GM23338 (cell line): ENCODE measurements at regions not wholly inside any gene's neighbourhood (a gene's known extent, or its start where the extent isn't known, plus 50 kb on each side); places are given as distances from the start of the nearest gene placed in this dataset.

Source experiments
- ATAC-seq: fragments of 200-7000 bp; cut with Tn5 transposase; 3 replicates; pipeline ENCODE4 v1.9.1; 2020
- DNase-seq: peaks from one replicate; pipeline ENCODE4 v3.0.0-alpha.2; 2015; ENCODE audit warnings: low spot score
- H2AFZ ChIP-seq: fragments of 200-600 bp; sonication (generic); 2 replicates; pipeline ENCODE4 v1.8.0; 2016; ENCODE audit warnings: antibody characterized with exemption, mild to moderate bottlenecking, moderate library complexity
- H3F3A ChIP-seq: fragments of 200-600 bp; sonication (generic); replicated peaks from 2 replicates; pipeline ENCODE4 v1.8.0; 2017; ENCODE audit warnings: antibody characterized with exemption, mixed run types, low read depth
- H3K27ac ChIP-seq: fragments of 200-600 bp; sonication (generic); 2 replicates; pipeline ENCODE4 v1.6.1; 2016; ENCODE audit warnings: low read depth
- H3K27me3 ChIP-seq: fragments of 200-600 bp; sonication (generic); 2 replicates; pipeline ENCODE4 v1.8.0; 2016; ENCODE audit warnings: mild to moderate bottlenecking, mixed run types, moderate library complexity; ENCODE audit not compliant: insufficient read depth
- H3K36me3 ChIP-seq: fragments of 200-600 bp; sonication (generic); 2 replicates; pipeline ENCODE4 v1.8.0; 2016; ENCODE audit warnings: mild to moderate bottlenecking; ENCODE audit not compliant: insufficient read depth
- H3K4me1 ChIP-seq: fragments of 200-600 bp; sonication (generic); 2 replicates; pipeline ENCODE4 v1.8.0; 2016; ENCODE audit warnings: mild to moderate bottlenecking, moderate library complexity; ENCODE audit not compliant: insufficient read depth
- H3K4me2 ChIP-seq: fragments of 200-600 bp; sonication (generic); 2 replicates; pipeline ENCODE4 v1.7.1; 2017; ENCODE audit warnings: mixed run types
- H3K4me3 ChIP-seq: fragments of 200-600 bp; sonication (generic); 2 replicates; pipeline ENCODE4 v1.6.1; 2016; ENCODE audit warnings: mixed run types
- H3K79me2 ChIP-seq: fragments of 200-600 bp; sonication (generic); replicated peaks from 2 replicates; pipeline ENCODE4 v1.8.0; 2017; ENCODE audit warnings: mild to moderate bottlenecking; ENCODE audit not compliant: insufficient read depth
- H3K9me2 ChIP-seq: fragments of 200-600 bp; sonication (generic); 2 replicates; pipeline ENCODE4 v1.8.0; 2017; ENCODE audit not compliant: insufficient read depth
- H4K20me1 ChIP-seq: fragments of 200-600 bp; sonication (generic); replicated peaks from 2 replicates; pipeline ENCODE4 v1.8.0; 2017; ENCODE audit warnings: mild to moderate bottlenecking; ENCODE audit not compliant: insufficient read depth
- H3K27ac Mint-ChIP-seq: 2 replicates; pipeline ENCODE4 v1.8.0; 2020; ENCODE audit warnings: inconsistent platforms, mild to moderate bottlenecking, moderate library complexity, mixed read lengths
- H3K27me3 Mint-ChIP-seq: 3 replicates; pipeline ENCODE4 v1.8.0; 2022; ENCODE audit warnings: low read depth, mild to moderate bottlenecking, moderate library complexity, mixed read lengths, inconsistent platforms; ENCODE audit not compliant: insufficient read depth, poor library complexity
- H3K36me3 Mint-ChIP-seq: 3 replicates; pipeline ENCODE4 v1.8.0; 2021; ENCODE audit warnings: low read depth, mild to moderate bottlenecking, inconsistent platforms, moderate library complexity, mixed read lengths
- H3K4me1 Mint-ChIP-seq: 3 replicates; pipeline ENCODE4 v1.8.0; 2020; ENCODE audit warnings: mild to moderate bottlenecking, inconsistent platforms, mixed read lengths
- H3K4me3 Mint-ChIP-seq: 3 replicates; pipeline ENCODE4 v1.8.0; 2021; ENCODE audit warnings: moderate library complexity, mild to moderate bottlenecking, inconsistent platforms, mixed read lengths
- H3K9me3 Mint-ChIP-seq: 3 replicates; pipeline ENCODE4 v1.8.0; 2020; ENCODE audit warnings: moderate library complexity, mild to moderate bottlenecking, inconsistent platforms, mixed read lengths
- CREB1 ChIP-seq: fragments of 250-450 bp; sonication (Bioruptor Pico); IDR thresholded peaks from 2 replicates; pipeline ENCODE4 v1.5.0; 2020; ENCODE audit warnings: low read depth, mild to moderate bottlenecking, moderate library complexity
- EZH2phosphoT487 ChIP-seq: fragments of 200-600 bp; sonication (generic); IDR thresholded peaks from one replicate; pipeline ENCODE4 v1.8.1; 2018; ENCODE audit warnings: antibody characterized with exemption; ENCODE audit not compliant: unreplicated experiment
- JUNB ChIP-seq: IDR thresholded peaks from one replicate; pipeline ENCODE4 v1.6.1; 2016; ENCODE audit warnings: antibody characterized with exemption; ENCODE audit not compliant: unreplicated experiment
- POLR2AphosphoS5 ChIP-seq: IDR thresholded peaks from 2 replicates; pipeline ENCODE4 v1.6.1; 2016; ENCODE audit warnings: antibody characterized with exemption, low read depth
- ZNF114 ChIP-seq: fragments of 250-450 bp; sonication (Bioruptor Pico); IDR thresholded peaks from 2 replicates; pipeline ENCODE4 v1.5.0; 2020; ENCODE audit warnings: mild to moderate bottlenecking, moderate library complexity
- ZNF331 ChIP-seq: fragments of 250-450 bp; sonication (Bioruptor Pico); IDR thresholded peaks from 2 replicates; pipeline ENCODE4 v1.5.0; 2020; ENCODE audit warnings: low read depth, mild to moderate bottlenecking, moderate library complexity
- TF ChIP-seq, protein P1 (sequence below), 2 experiments: fragments of 200-600 bp in 1 of 2; sonication (generic) in 1 of 2; conservative IDR thresholded peaks; 2 replicates each; pipeline versions ENCODE4 v1.5.1 to v1.6.1; 2016 to 2017; ENCODE audit warnings: antibody characterized with exemption in 2 of 2, low read depth in 2 of 2, mild to moderate bottlenecking in 2 of 2, moderate library complexity in 1 of 2
- TF ChIP-seq, protein P2 (sequence below): IDR thresholded peaks from one replicate; pipeline ENCODE4 v1.6.1; 2018; ENCODE audit warnings: antibody characterized with exemption; ENCODE audit not compliant: unreplicated experiment
- TF ChIP-seq, protein P3 (sequence below): fragments of 250-450 bp; sonication (Bioruptor Pico); IDR thresholded peaks from 2 replicates; pipeline ENCODE4 v1.5.0; 2020; ENCODE audit warnings: mild to moderate bottlenecking, moderate library complexity

DNA sequence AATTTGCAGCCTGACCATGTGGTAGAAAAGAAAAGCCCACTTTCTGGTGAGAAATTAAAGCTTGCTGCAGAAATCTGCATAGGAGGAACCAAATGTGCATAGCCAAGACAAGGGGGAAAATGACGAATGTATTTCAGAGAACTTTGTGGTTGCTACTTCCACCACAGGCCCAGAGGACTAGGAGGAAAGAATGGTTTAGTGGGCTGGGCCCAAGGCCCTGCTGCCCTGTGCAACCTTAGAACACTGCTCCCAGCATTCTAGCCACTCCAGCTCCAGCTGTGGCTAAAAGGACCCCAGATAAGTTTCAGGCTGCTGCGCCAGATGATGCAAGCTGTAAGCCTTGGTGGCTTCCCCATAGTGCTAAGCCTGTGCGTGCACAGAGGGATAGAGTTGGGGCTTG, 764.3 kb downstream of the SLC6A15 start:
- no peaks in the 10 kb centered on the region for H3K9me2 ChIP-seq
- H3F3A ChIP-seq, result no peaks in the 10 kb centered on the region
- H3K27ac Mint-ChIP-seq, result no peak overlapping the region
- no peak overlapping the region for H3K4me3 Mint-ChIP-seq
- no peak overlapping the region for H3K4me3 ChIP-seq
- H3K4me2 ChIP-seq, result no peak overlapping the region
- peaks cover 12% of the 10 kb centered on the region; the same call in 1 of the 2 replicates for H3K36me3 ChIP-seq
- peaks cover 2% of the 10 kb centered on the region for H3K27me3 Mint-ChIP-seq
- DNase-seq, result no peak
- no peaks in the 10 kb centered on the region for H3K4me1 Mint-ChIP-seq
- TF ChIP-seq POLR2AphosphoS5, result no peak
- TF ChIP-seq CREB1 (CRISPR knock-in tag), result no peak
- no peak for TF ChIP-seq JUNB
- TF ChIP-seq ZNF114 (CRISPR knock-in tag), result no peak
- TF ChIP-seq, protein P1, sequence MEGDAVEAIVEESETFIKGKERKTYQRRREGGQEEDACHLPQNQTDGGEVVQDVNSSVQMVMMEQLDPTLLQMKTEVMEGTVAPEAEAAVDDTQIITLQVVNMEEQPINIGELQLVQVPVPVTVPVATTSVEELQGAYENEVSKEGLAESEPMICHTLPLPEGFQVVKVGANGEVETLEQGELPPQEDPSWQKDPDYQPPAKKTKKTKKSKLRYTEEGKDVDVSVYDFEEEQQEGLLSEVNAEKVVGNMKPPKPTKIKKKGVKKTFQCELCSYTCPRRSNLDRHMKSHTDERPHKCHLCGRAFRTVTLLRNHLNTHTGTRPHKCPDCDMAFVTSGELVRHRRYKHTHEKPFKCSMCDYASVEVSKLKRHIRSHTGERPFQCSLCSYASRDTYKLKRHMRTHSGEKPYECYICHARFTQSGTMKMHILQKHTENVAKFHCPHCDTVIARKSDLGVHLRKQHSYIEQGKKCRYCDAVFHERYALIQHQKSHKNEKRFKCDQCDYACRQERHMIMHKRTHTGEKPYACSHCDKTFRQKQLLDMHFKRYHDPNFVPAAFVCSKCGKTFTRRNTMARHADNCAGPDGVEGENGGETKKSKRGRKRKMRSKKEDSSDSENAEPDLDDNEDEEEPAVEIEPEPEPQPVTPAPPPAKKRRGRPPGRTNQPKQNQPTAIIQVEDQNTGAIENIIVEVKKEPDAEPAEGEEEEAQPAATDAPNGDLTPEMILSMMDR (conservative IDR thresholded peaks at IDR 0.05; ENCODE audit: low read depth in 2 of 2), result no peak
- H3K36me3 Mint-ChIP-seq, result peaks cover 17% of the 10 kb centered on the region
- H3K4me1 ChIP-seq, result no peaks in the 10 kb centered on the region
- H4K20me1 ChIP-seq, result no peaks in the 10 kb centered on the region
- no peak overlapping the region for H3K27ac ChIP-seq
- ATAC-seq, result no peak
- peaks cover 32% of the 10 kb centered on the region for H3K9me3 Mint-ChIP-seq
- H2AFZ ChIP-seq, result no peak overlapping the region
- no peaks in the 10 kb centered on the region for H3K79me2 ChIP-seq
- no peaks in the 10 kb centered on the region for H3K27me3 ChIP-seq

DNA sequence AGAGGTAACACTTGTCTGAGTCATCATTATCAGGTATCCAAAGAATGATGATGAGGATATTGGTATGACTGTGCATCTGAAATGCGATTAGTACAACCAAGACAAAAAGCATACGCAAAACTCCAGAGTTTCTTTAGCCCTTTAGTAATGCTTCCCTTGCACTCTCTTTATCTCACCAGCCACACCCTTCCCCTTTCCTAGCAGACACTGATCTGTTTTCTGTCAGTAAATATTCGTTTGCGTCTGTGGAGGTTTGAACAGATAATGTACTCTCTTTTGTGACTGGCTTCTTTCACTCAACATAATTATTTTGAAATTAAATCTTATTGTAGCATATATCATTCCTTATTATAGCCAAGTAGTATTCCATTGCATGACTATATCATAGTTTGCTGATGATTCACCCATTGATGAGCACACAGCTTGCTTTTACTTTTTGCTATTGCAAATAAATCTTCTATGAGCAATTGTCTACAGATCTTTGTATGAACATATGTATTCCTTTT, 775.7 kb downstream of the SLC6A15 start:
- Mint-ChIP-seq H3K27me3 (no peaks in the 10 kb centered on the region), H3K9me3 (no peaks in the 10 kb centered on the region), H3K36me3 (no peaks in the 10 kb centered on the region), H3K27ac (no peak overlapping the region), H3K4me1 (no peaks in the 10 kb centered on the region), H3K4me3 (no peak overlapping the region)
- ATAC-seq (no peak), DNase-seq (no peak)
- Histone ChIP-seq H3K36me3 (no peaks in the 10 kb centered on the region), H3K27me3 (no peaks in the 10 kb centered on the region), H4K20me1 (no peaks in the 10 kb centered on the region), H3K4me2 (no peak overlapping the region), H3F3A (no peaks in the 10 kb centered on the region), H3K4me3 (no peak overlapping the region), H3K79me2 (no peaks in the 10 kb centered on the region), H3K27ac (no peak overlapping the region), H3K9me2 (no peaks in the 10 kb centered on the region), H2AFZ (no peak overlapping the region), H3K4me1 (no peaks in the 10 kb centered on the region)
- no peak for TF ChIP-seq ZNF331 (CRISPR knock-in tag)
- TF ChIP-seq CREB1 (CRISPR knock-in tag), result no peak
- TF ChIP-seq, protein P2, sequence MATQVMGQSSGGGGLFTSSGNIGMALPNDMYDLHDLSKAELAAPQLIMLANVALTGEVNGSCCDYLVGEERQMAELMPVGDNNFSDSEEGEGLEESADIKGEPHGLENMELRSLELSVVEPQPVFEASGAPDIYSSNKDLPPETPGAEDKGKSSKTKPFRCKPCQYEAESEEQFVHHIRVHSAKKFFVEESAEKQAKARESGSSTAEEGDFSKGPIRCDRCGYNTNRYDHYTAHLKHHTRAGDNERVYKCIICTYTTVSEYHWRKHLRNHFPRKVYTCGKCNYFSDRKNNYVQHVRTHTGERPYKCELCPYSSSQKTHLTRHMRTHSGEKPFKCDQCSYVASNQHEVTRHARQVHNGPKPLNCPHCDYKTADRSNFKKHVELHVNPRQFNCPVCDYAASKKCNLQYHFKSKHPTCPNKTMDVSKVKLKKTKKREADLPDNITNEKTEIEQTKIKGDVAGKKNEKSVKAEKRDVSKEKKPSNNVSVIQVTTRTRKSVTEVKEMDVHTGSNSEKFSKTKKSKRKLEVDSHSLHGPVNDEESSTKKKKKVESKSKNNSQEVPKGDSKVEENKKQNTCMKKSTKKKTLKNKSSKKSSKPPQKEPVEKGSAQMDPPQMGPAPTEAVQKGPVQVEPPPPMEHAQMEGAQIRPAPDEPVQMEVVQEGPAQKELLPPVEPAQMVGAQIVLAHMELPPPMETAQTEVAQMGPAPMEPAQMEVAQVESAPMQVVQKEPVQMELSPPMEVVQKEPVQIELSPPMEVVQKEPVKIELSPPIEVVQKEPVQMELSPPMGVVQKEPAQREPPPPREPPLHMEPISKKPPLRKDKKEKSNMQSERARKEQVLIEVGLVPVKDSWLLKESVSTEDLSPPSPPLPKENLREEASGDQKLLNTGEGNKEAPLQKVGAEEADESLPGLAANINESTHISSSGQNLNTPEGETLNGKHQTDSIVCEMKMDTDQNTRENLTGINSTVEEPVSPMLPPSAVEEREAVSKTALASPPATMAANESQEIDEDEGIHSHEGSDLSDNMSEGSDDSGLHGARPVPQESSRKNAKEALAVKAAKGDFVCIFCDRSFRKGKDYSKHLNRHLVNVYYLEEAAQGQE, result no peak
- no peak for TF ChIP-seq EZH2phosphoT487
- TF ChIP-seq JUNB, result no peak
- TF ChIP-seq, protein P3, sequence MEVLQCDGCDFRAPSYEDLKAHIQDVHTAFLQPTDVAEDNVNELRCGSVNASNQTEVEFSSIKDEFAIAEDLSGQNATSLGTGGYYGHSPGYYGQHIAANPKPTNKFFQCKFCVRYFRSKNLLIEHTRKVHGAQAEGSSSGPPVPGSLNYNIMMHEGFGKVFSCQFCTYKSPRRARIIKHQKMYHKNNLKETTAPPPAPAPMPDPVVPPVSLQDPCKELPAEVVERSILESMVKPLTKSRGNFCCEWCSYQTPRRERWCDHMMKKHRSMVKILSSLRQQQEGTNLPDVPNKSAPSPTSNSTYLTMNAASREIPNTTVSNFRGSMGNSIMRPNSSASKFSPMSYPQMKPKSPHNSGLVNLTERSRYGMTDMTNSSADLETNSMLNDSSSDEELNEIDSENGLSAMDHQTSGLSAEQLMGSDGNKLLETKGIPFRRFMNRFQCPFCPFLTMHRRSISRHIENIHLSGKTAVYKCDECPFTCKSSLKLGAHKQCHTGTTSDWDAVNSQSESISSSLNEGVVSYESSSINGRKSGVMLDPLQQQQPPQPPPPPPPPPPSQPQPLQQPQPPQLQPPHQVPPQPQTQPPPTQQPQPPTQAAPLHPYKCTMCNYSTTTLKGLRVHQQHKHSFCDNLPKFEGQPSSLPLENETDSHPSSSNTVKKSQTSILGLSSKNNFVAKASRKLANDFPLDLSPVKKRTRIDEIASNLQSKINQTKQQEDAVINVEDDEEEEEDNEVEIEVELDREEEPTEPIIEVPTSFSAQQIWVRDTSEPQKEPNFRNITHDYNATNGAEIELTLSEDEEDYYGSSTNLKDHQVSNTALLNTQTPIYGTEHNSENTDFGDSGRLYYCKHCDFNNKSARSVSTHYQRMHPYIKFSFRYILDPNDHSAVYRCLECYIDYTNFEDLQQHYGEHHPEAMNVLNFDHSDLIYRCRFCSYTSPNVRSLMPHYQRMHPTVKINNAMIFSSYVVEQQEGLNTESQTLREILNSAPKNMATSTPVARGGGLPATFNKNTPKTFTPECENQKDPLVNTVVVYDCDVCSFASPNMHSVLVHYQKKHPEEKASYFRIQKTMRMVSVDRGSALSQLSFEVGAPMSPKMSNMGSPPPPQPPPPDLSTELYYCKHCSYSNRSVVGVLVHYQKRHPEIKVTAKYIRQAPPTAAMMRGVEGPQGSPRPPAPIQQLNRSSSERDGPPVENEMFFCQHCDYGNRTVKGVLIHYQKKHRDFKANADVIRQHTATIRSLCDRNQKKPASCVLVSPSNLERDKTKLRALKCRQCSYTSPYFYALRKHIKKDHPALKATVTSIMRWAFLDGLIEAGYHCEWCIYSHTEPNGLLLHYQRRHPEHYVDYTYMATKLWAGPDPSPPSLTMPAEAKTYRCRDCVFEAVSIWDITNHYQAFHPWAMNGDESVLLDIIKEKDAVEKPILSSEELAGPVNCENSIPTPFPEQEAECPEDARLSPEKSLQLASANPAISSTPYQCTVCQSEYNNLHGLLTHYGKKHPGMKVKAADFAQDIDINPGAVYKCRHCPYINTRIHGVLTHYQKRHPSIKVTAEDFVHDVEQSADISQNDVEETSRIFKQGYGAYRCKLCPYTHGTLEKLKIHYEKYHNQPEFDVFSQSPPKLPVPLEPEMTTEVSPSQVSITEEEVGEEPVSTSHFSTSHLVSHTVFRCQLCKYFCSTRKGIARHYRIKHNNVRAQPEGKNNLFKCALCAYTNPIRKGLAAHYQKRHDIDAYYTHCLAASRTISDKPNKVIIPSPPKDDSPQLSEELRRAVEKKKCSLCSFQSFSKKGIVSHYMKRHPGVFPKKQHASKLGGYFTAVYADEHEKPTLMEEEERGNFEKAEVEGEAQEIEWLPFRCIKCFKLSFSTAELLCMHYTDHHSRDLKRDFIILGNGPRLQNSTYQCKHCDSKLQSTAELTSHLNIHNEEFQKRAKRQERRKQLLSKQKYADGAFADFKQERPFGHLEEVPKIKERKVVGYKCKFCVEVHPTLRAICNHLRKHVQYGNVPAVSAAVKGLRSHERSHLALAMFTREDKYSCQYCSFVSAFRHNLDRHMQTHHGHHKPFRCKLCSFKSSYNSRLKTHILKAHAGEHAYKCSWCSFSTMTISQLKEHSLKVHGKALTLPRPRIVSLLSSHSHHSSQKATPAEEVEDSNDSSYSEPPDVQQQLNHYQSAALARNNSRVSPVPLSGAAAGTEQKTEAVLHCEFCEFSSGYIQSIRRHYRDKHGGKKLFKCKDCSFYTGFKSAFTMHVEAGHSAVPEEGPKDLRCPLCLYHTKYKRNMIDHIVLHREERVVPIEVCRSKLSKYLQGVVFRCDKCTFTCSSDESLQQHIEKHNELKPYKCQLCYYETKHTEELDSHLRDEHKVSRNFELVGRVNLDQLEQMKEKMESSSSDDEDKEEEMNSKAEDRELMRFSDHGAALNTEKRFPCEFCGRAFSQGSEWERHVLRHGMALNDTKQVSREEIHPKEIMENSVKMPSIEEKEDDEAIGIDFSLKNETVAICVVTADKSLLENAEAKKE (CRISPR knock-in tag), result no peak
- TF ChIP-seq ZNF114 (CRISPR knock-in tag), result no peak
